SK-N-SH (cell line): ENCODE measurements at regions not wholly inside any gene's neighbourhood (a gene's known extent, or its start where the extent isn't known, plus 50 kb on each side); places are given as distances from the start of the nearest gene placed in this dataset.

Experiments
- CTCF ChIA-PET: fragments of 300-600, 350-600 bp; formaldehyde crosslinking; extraction: SDS; loops from one replicate; lab custom pipeline; 2021; lab: Yijun Ruan, JAX
- POLR2A ChIA-PET: fragments of 350-600 bp; sonication (Branson Sonifier 250); formaldehyde crosslinking; extraction: SDS; loops from one replicate; lab custom pipeline; 2020; ENCODE audit warnings: antibody characterized with exemption, inconsistent platforms; lab: Yijun Ruan, JAX
- DNase-seq: peaks from one replicate; pipeline ENCODE4 v3.0.0; 2012
- H2AFZ ChIP-seq: fragments of 200-600 bp; sonication (generic); 2 replicates; pipeline ENCODE4 v1.8.1; 2016; ENCODE audit warnings: antibody characterized with exemption, mild to moderate bottlenecking, low read depth
- H3F3A ChIP-seq: fragments of 200-600 bp; sonication (generic); replicated peaks from 2 replicates; pipeline ENCODE3; 2016; ENCODE audit warnings: antibody characterized with exemption, mild to moderate bottlenecking; ENCODE audit not compliant: insufficient read depth
- H3K27ac ChIP-seq, 2 experiments: fragments of 200-500 bp in 1 of 2; fragments of 200-600 bp in 1 of 2; sonication (Bioruptor generic) in 1 of 2; sonication (generic), shearing (Covaris generic) in 1 of 2; 2 replicates each; pipeline versions ENCODE4 v1.5.1 to v1.6.1; 2014 to 2016; ENCODE audit warnings: low read depth in 2 of 2, inconsistent platforms in 1 of 2, low read length in 1 of 2, mild to moderate bottlenecking in 1 of 2, mixed read lengths in 1 of 2
- H3K27me3 ChIP-seq: fragments of 200-600 bp; sonication (generic), shearing (Covaris generic); 2 replicates; pipeline ENCODE4 v1.6.1; 2016; ENCODE audit warnings: mixed run types; ENCODE audit not compliant: insufficient read depth
- H3K36me3 ChIP-seq, 2 experiments: fragments of 200-500 bp in 1 of 2; fragments of 200-600 bp in 1 of 2; sonication (Bioruptor generic) in 1 of 2; sonication (generic) in 1 of 2; replicated peaks in 1 of 2; 2 replicates each; pipeline versions ENCODE3 to v1.5.1; 2014 to 2016; ENCODE audit warnings: low read length in 1 of 2, mild to moderate bottlenecking in 1 of 2; ENCODE audit not compliant: insufficient read depth in 2 of 2, control insufficient read depth in 1 of 2
- H3K4me1 ChIP-seq, 2 experiments: fragments of 200-500 bp in 1 of 2; fragments of 200-600 bp in 1 of 2; sonication (Bioruptor generic) in 1 of 2; sonication (generic), shearing (Covaris generic) in 1 of 2; 2 replicates each; pipeline versions ENCODE4 v1.5.1 to v1.6.1; 2014 to 2016; ENCODE audit warnings: low read depth in 1 of 2, low read length in 1 of 2, mixed run types in 1 of 2; ENCODE audit not compliant: insufficient read depth in 2 of 2, control insufficient read depth in 1 of 2
- H3K4me2 ChIP-seq: fragments of 200-600 bp; sonication (generic), shearing (Covaris generic); 2 replicates; pipeline ENCODE4 v1.6.1; 2017; ENCODE audit warnings: mixed run types
- H3K4me3 ChIP-seq, 2 experiments: fragments of 200-500 bp in 1 of 2; fragments of 200-600 bp in 1 of 2; sonication (Bioruptor generic) in 1 of 2; sonication (generic), shearing (Covaris generic) in 1 of 2; 2 replicates each; pipeline versions ENCODE4 v1.5.1 to v1.8.1; 2014 to 2016; ENCODE audit warnings: low read depth in 2 of 2, inconsistent platforms in 1 of 2, low read length in 1 of 2, mild to moderate bottlenecking in 1 of 2, mixed read lengths in 1 of 2, moderate library complexity in 1 of 2
- H3K79me2 ChIP-seq: fragments of 200-600 bp; sonication (generic); 2 replicates; pipeline ENCODE4 v1.8.1; 2017; ENCODE audit warnings: mild to moderate bottlenecking; ENCODE audit not compliant: insufficient read depth
- H3K9ac ChIP-seq: fragments of 200-600 bp; sonication (generic); 2 replicates; pipeline ENCODE4 v1.6.1; 2017; ENCODE audit warnings: mixed run types
- H3K9me2 ChIP-seq: fragments of 200-600 bp; sonication (generic); 2 replicates; pipeline ENCODE4 v1.6.1; 2017; ENCODE audit warnings: mixed run types
- H3K9me3 ChIP-seq: fragments of 200-600 bp; sonication (generic); 2 replicates; pipeline ENCODE4 v1.6.1; 2017; ENCODE audit warnings: mixed run types, mild to moderate bottlenecking, moderate library complexity
- H4K20me1 ChIP-seq: fragments of 200-600 bp; sonication (generic); 2 replicates; pipeline ENCODE4 v1.6.1; 2017; ENCODE audit warnings: mild to moderate bottlenecking, mixed run types; ENCODE audit not compliant: insufficient read depth
- CHD2 ChIP-seq: fragments of 150-350 bp; IDR thresholded peaks from 2 replicates; pipeline ENCODE4 v1.6.1; 2018; ENCODE audit warnings: low read length; ENCODE audit not compliant: partially characterized antibody
- CTCF ChIP-seq: fragments of 200-600 bp; sonication (generic); IDR thresholded peaks from 2 replicates; pipeline ENCODE4 v1.6.1; 2017; ENCODE audit warnings: antibody characterized with exemption, mild to moderate bottlenecking, moderate library complexity
- EP300 ChIP-seq, 2 experiments: IDR thresholded peaks; 2 replicates each; pipeline versions ENCODE4 v1.4.0 to v1.6.1; 2012; ENCODE audit warnings: borderline replicate concordance in 1 of 2, low read depth in 1 of 2, low read length in 1 of 2
- EZH2phosphoT487 ChIP-seq: fragments of 200-600 bp; sonication (generic); IDR thresholded peaks from 2 replicates; pipeline ENCODE4 v1.6.1; 2017; ENCODE audit warnings: low read depth, mixed run types, mild to moderate bottlenecking, antibody characterized with exemption, moderate library complexity, borderline replicate concordance
- FOSL2 ChIP-seq: IDR thresholded peaks from 2 replicates; pipeline ENCODE4 v1.4.0; 2012; ENCODE audit warnings: low read depth, mild to moderate bottlenecking, moderate library complexity, borderline replicate concordance
- FOXJ3 ChIP-seq: sonication (generic); formaldehyde crosslinking; IDR thresholded peaks from 2 replicates; pipeline ENCODE4 v1.5.1; 2020; ENCODE audit warnings: mild to moderate bottlenecking, missing genetic modification reagents
- FOXM1 ChIP-seq: IDR thresholded peaks from 2 replicates; pipeline ENCODE4 v1.4.0; 2012; ENCODE audit warnings: low read depth, mild to moderate bottlenecking
- GABPA ChIP-seq: IDR thresholded peaks from 2 replicates; pipeline ENCODE4 v1.4.0; 2012; ENCODE audit warnings: low read depth, mild to moderate bottlenecking
- IRF3 ChIP-seq: fragments of 150-350 bp; IDR thresholded peaks from 2 replicates; pipeline ENCODE4 v1.6.1; 2016; ENCODE audit warnings: mild to moderate bottlenecking, low read depth, low read length
- MAX ChIP-seq: IDR thresholded peaks from 2 replicates; pipeline ENCODE4 v1.4.0; 2012; ENCODE audit warnings: low read depth
- POLR2AphosphoS5 ChIP-seq: IDR thresholded peaks from 2 replicates; pipeline ENCODE4 v1.6.1; 2012; ENCODE audit warnings: low read depth, low read length
- RAD21 ChIP-seq: IDR thresholded peaks from 2 replicates; pipeline ENCODE4 v1.6.1; 2012; ENCODE audit warnings: mild to moderate bottlenecking, low read length
- REST ChIP-seq: IDR thresholded peaks from 2 replicates; pipeline ENCODE4 v1.6.1; 2012; ENCODE audit warnings: mild to moderate bottlenecking, low read depth, low read length, moderate library complexity
- RFX5 ChIP-seq: IDR thresholded peaks from 2 replicates; pipeline ENCODE4 v1.6.1; 2012; ENCODE audit warnings: mild to moderate bottlenecking, improper control_type of control experiment, low read length
- SIN3A ChIP-seq: IDR thresholded peaks from 2 replicates; pipeline ENCODE4 v1.6.1; 2012; ENCODE audit warnings: low read depth, mild to moderate bottlenecking, low read length, moderate library complexity, borderline replicate concordance
- TAF1 ChIP-seq: IDR thresholded peaks from 2 replicates; pipeline ENCODE4 v1.6.1; 2012; ENCODE audit warnings: low read depth, mild to moderate bottlenecking, low read length, moderate library complexity, borderline replicate concordance
- TEAD4 ChIP-seq: IDR thresholded peaks from 2 replicates; pipeline ENCODE4 v1.4.0; 2012; ENCODE audit warnings: mild to moderate bottlenecking, borderline replicate concordance; ENCODE audit not compliant: insufficient read depth
- USF1 ChIP-seq: IDR thresholded peaks from 2 replicates; pipeline ENCODE4 v1.4.0; 2012; ENCODE audit warnings: low read depth, borderline replicate concordance
- USF2 ChIP-seq: fragments of 150-350 bp; IDR thresholded peaks from 2 replicates; pipeline ENCODE4 v1.6.1; 2017; ENCODE audit warnings: antibody characterized with exemption, low read length, low read depth, borderline replicate concordance
- ZBTB33 ChIP-seq: IDR thresholded peaks from 2 replicates; pipeline ENCODE4 v1.4.0; 2012; ENCODE audit warnings: low read depth, borderline replicate concordance
- WGBS: methylation state at CpG from one replicate; pipeline ENCODE4 v1.1.6; 2017; ENCODE audit warnings: low lambda C conversion rate; 5-methylcytosine and 5-hydroxymethylcytosine counted together

- no peak overlapping the region for H3K9ac ChIP-seq
- H4K20me1 ChIP-seq: no peaks in the 10 kb centered on the region
- TF ChIP-seq TEAD4 (no peak), REST (no peak), SIN3A (no peak), USF1 (no peak), RAD21 (no peak), CTCF (no peak), FOXJ3 (no peak), RFX5 (no peak), EZH2phosphoT487 (no peak), EP300 (IDR thresholded peaks at IDR 0.05; ENCODE audit: borderline replicate concordance in 1 of 2, low read depth in 1 of 2, low read length in 1 of 2) (no peak), IRF3 (no peak), CHD2 (no peak), TAF1 (no peak), FOSL2 (no peak), POLR2AphosphoS5 (no peak), USF2 (no peak), GABPA (no peak), ZBTB33 (no peak), MAX (no peak), FOXM1 (no peak)
- ChIA-PET CTCF (no interaction called here), POLR2A (no interaction called here)
- 62% methylated on average over 1 of the region's 1 CpG for WGBS
- H3K9me3 ChIP-seq: no peaks in the 10 kb centered on the region
- H2AFZ ChIP-seq: no peak overlapping the region
- no peak overlapping the region for H3K4me3 ChIP-seq
- H3K4me2 ChIP-seq: no peak overlapping the region
- DNase-seq: no peak
- H3K27ac ChIP-seq: no peak overlapping the region
- H3F3A ChIP-seq: no peaks in the 10 kb centered on the region
- H3K4me1 ChIP-seq: peaks cover 0 to 5% of the 10 kb centered on the region in 2 experiments; a peak in 1 of 4 replicates
- no peaks in the 10 kb centered on the region for H3K79me2 ChIP-seq
- H3K9me2 ChIP-seq: no peaks in the 10 kb centered on the region
- H3K36me3 ChIP-seq: no peaks in the 10 kb centered on the region
- no peaks in the 10 kb centered on the region for H3K27me3 ChIP-seq
Observed at GRCh38 chr1:168976267-168976666, 130.2 kb upstream of the ATP1B1 start.
